ENCODE measurements at regions not wholly inside any gene's neighbourhood (a gene's known extent, or its start where the extent isn't known, plus 50 kb on each side); places are given as distances from the start of the nearest gene placed in this dataset.
"Not testable (repeated sequence)": the region's sequence is repeated elsewhere in the genome, so short reads cannot be mapped to it uniquely, and the experiment has no call there.

GRCh38 chr5:15106530-15107283 is 235.1 kb upstream of the ANKH start:
- no peak for DNase-seq (ENCODE audit: low read depth in 4 of 4, low spot score in 3 of 4)

- DNase-seq (ENCODE audit: low read depth in 4 of 4, low spot score in 3 of 4) = peak in 3 of 4 donors; percentile 28 to 31 (median 30)
Observed at GRCh38 chr5:15105799-15106393, 234.3 kb upstream of the ANKH start.

GRCh38 chr5:15103864-15104263 is 232.3 kb upstream of the ANKH start:
- DNase-seq (ENCODE audit: low read depth in 4 of 4, low spot score in 3 of 4) = no peak

GRCh38 chr5:15103130-15103529 is 231.6 kb upstream of the ANKH start:
- no peak for DNase-seq (ENCODE audit: low read depth in 4 of 4, low spot score in 3 of 4)

- no peak for DNase-seq (ENCODE audit: low read depth in 4 of 4, low spot score in 3 of 4)
Observed at GRCh38 chr5:15097552-15097951, 226.0 kb upstream of the ANKH start.

GRCh38 chr5:15096686-15097085 is 225.1 kb upstream of the ANKH start:
- DNase-seq (ENCODE audit: low read depth in 4 of 4, low spot score in 3 of 4) = not testable (repeated sequence)

GRCh38 chr5:15092801-15093200 is 221.2 kb upstream of the ANKH start:
- DNase-seq (ENCODE audit: low read depth in 4 of 4, low spot score in 3 of 4) = no peak

- DNase-seq (ENCODE audit: low read depth in 4 of 4, low spot score in 3 of 4) = no peak
Observed at GRCh38 chr5:15085671-15086070, 214.1 kb upstream of the ANKH start.

- no peak for DNase-seq (ENCODE audit: low read depth in 4 of 4, low spot score in 3 of 4)
Observed at GRCh38 chr5:15082096-15082495, 210.5 kb upstream of the ANKH start.

- no peak for DNase-seq (ENCODE audit: low read depth in 4 of 4, low spot score in 3 of 4)
Observed at GRCh38 chr5:15080219-15080618, 208.6 kb upstream of the ANKH start.

- DNase-seq (ENCODE audit: low read depth in 4 of 4, low spot score in 3 of 4) = no peak
Observed at GRCh38 chr5:15079566-15079965, 208.0 kb upstream of the ANKH start.

GRCh38 chr5:15074651-15075050 is 203.1 kb upstream of the ANKH start:
- no peak for DNase-seq (ENCODE audit: low read depth in 4 of 4, low spot score in 3 of 4)

GRCh38 chr5:15073453-15073852 is 201.9 kb upstream of the ANKH start:
- no peak for DNase-seq (ENCODE audit: low read depth in 4 of 4, low spot score in 3 of 4)

GRCh38 chr5:15070907-15071306 is 199.3 kb upstream of the ANKH start:
- DNase-seq (ENCODE audit: low read depth in 4 of 4, low spot score in 3 of 4) = no peak

- no peak for DNase-seq (ENCODE audit: low read depth in 4 of 4, low spot score in 3 of 4)
Observed at GRCh38 chr5:15069407-15069905, 197.9 kb upstream of the ANKH start.

GRCh38 chr5:15065091-15065490 is 193.5 kb upstream of the ANKH start:
- no peak for DNase-seq (ENCODE audit: low read depth in 4 of 4, low spot score in 3 of 4)

- DNase-seq (ENCODE audit: low read depth in 4 of 4, low spot score in 3 of 4) = no peak
Observed at GRCh38 chr5:15064396-15064795, 192.8 kb upstream of the ANKH start.

GRCh38 chr5:15056988-15057592 is 185.5 kb upstream of the ANKH start:
- no peak for DNase-seq (ENCODE audit: low read depth in 4 of 4, low spot score in 3 of 4)

GRCh38 chr5:15044521-15044920 is 172.9 kb upstream of the ANKH start:
- DNase-seq (ENCODE audit: low read depth in 4 of 4, low spot score in 3 of 4) = no peak

- no peak for DNase-seq (ENCODE audit: low read depth in 4 of 4, low spot score in 3 of 4)
Observed at GRCh38 chr5:15037247-15037908, 165.8 kb upstream of the ANKH start.

- DNase-seq (ENCODE audit: low read depth in 4 of 4, low spot score in 3 of 4) = no peak
Observed at GRCh38 chr5:15034379-15034778, 162.8 kb upstream of the ANKH start.
